Liver (tissue), 8 donors: ENCODE measurements at regions not wholly inside any gene's neighbourhood (a gene's known extent, or its start where the extent isn't known, plus 50 kb on each side); places are given as distances from the start of the nearest gene placed in this dataset.

Source experiments
- DNase-seq: peaks from one replicate; pipeline ENCODE4 v3.0.0-alpha.2; 2017; ENCODE audit warnings: low spot score
- H3K27ac ChIP-seq, 2 donors: one replicate each; pipeline ENCODE4 v1.7.0; 2013; ENCODE audit warnings: inconsistent platforms in 2 of 2, low read length in 2 of 2, control low read depth in 1 of 2, low read depth in 1 of 2, mild to moderate bottlenecking in 1 of 2
- H3K27me3 ChIP-seq, 4 donors: one replicate each; pipeline versions ENCODE4 v1.6.1 to v1.7.0; 2013; ENCODE audit warnings: low read length in 3 of 4, inconsistent platforms in 1 of 4, mild to moderate bottlenecking in 1 of 4, moderate library complexity in 1 of 4; ENCODE audit not compliant: control insufficient read depth in 4 of 4, insufficient read depth in 4 of 4
- H3K36me3 ChIP-seq, 4 donors: one replicate each; pipeline versions ENCODE4 v1.6.1 to v1.7.0; 2013; ENCODE audit warnings: low read length in 3 of 4, mild to moderate bottlenecking in 3 of 4, low read depth in 1 of 4, moderate library complexity in 1 of 4; ENCODE audit not compliant: control insufficient read depth in 4 of 4, insufficient read depth in 3 of 4
- H3K4me1 ChIP-seq, 4 donors: one replicate each; pipeline versions ENCODE4 v1.6.1 to v1.7.0; 2013; ENCODE audit warnings: low read length in 3 of 4, mild to moderate bottlenecking in 3 of 4, moderate library complexity in 1 of 4; ENCODE audit not compliant: control insufficient read depth in 4 of 4, insufficient read depth in 4 of 4
- H3K4me3 ChIP-seq, 3 donors: one replicate each; pipeline versions ENCODE4 v1.6.1 to v1.7.0; 2013; ENCODE audit warnings: low read length in 3 of 3, control low read depth in 1 of 3, low read depth in 1 of 3, mild to moderate bottlenecking in 1 of 3
- H3K9ac ChIP-seq, 2 donors: one replicate each; pipeline ENCODE4 v1.7.0; 2013; ENCODE audit warnings: low read length in 2 of 2, mild to moderate bottlenecking in 2 of 2, moderate library complexity in 2 of 2, control low read depth in 1 of 2, low read depth in 1 of 2
- H3K9me3 ChIP-seq, 4 donors: one replicate each; pipeline versions ENCODE4 v1.6.1 to v1.7.0; 2013; ENCODE audit warnings: low read length in 3 of 4; ENCODE audit not compliant: control insufficient read depth in 4 of 4
- ATF3 ChIP-seq: IDR thresholded peaks from 2 replicates; pipeline ENCODE4 v1.6.1; 2016; ENCODE audit warnings: antibody characterized with exemption
- CTCF ChIP-seq: fragments of 150-350 bp; IDR thresholded peaks from 2 replicates; pipeline ENCODE4 v1.5.1; 2017; ENCODE audit warnings: improper control_type of control experiment, low read depth, low read length; ENCODE audit not compliant: missing input control
- FOXA1 ChIP-seq: IDR thresholded peaks from 2 replicates; pipeline ENCODE4 v1.6.1; 2016; ENCODE audit warnings: antibody characterized with exemption
- FOXA2 ChIP-seq: IDR thresholded peaks from 2 replicates; pipeline ENCODE4 v1.6.1; 2016; ENCODE audit warnings: antibody characterized with exemption
- GABPA ChIP-seq, 2 donors: IDR thresholded peaks in 1 of 2; conservative IDR thresholded peaks in 1 of 2; 2 replicates each; pipeline ENCODE4 v1.6.1; 2016; ENCODE audit warnings: antibody characterized with exemption in 2 of 2, mild to moderate bottlenecking in 1 of 2, moderate library complexity in 1 of 2
- HNF4A ChIP-seq, 2 donors: conservative IDR thresholded peaks; 2 replicates each; pipeline ENCODE4 v1.6.1; 2016; ENCODE audit warnings: antibody characterized with exemption in 2 of 2, mild to moderate bottlenecking in 2 of 2
- HNF4G ChIP-seq: IDR thresholded peaks from 2 replicates; pipeline ENCODE4 v1.6.1; 2016; ENCODE audit warnings: antibody characterized with exemption
- MAX ChIP-seq: IDR thresholded peaks from 2 replicates; pipeline ENCODE4 v1.6.1; 2016; ENCODE audit warnings: antibody characterized with exemption
- RAD21 ChIP-seq, 2 donors: IDR thresholded peaks; 2 replicates each; pipeline ENCODE4 v1.6.1; 2016; ENCODE audit warnings: antibody characterized with exemption in 2 of 2, mild to moderate bottlenecking in 2 of 2
- REST ChIP-seq: IDR thresholded peaks from 2 replicates; pipeline ENCODE4 v1.6.1; 2016; ENCODE audit warnings: antibody characterized with exemption, mild to moderate bottlenecking
- RXRA ChIP-seq, 2 donors: IDR thresholded peaks; 2 replicates each; pipeline ENCODE4 v1.6.1; 2017 to 2018; ENCODE audit warnings: antibody characterized with exemption in 2 of 2, mild to moderate bottlenecking in 1 of 2
- SP1 ChIP-seq: IDR thresholded peaks from 2 replicates; pipeline ENCODE4 v1.6.1; 2018; ENCODE audit warnings: antibody characterized with exemption, mild to moderate bottlenecking
- ZBTB33 ChIP-seq: IDR thresholded peaks from 2 replicates; pipeline ENCODE4 v1.6.1; 2016; ENCODE audit warnings: antibody characterized with exemption
- WGBS: extraction: QIAGEN DNeasy Blood & Tissue Kit; methylation state at CpG from one replicate; pipeline ENCODE4 v1.1.7; 2013; 5-methylcytosine and 5-hydroxymethylcytosine counted together
- donor health status: healthy.
- donor health status: healthy.
- donor health status: healthy.
- donor health status: healthy.
- donor health status: healthy.

GRCh38 chr2:221350616-221351015 is 221.5 kb downstream of the EPHA4 start (continued):
- TF ChIP-seq ZBTB33 (no peak), RXRA (IDR thresholded peaks at IDR 0.05) (no peak), HNF4G (no peak), HNF4A (conservative IDR thresholded peaks at IDR 0.05) (no peak), ATF3 (no peak)

- Histone ChIP-seq H3K9ac (no peak overlapping the region), H3K27me3 (peaks cover 0 to 4% (median 2%) of the 10 kb centered on the region in 4 donors), H3K36me3 (no peaks in the 10 kb centered on the region), H3K4me1 (no peaks in the 10 kb centered on the region), H3K9me3 (no peaks in the 10 kb centered on the region), H3K27ac (no peak overlapping the region), H3K4me3 (no peak overlapping the region)
- 91% methylated on average over 4 of the region's 4 CpGs for WGBS
- DNase-seq, result no peak
- TF ChIP-seq HNF4A (conservative IDR thresholded peaks at IDR 0.05) (no peak), GABPA (IDR thresholded peaks at IDR 0.05 in 1 of 2, conservative IDR thresholded peaks at IDR 0.05 in 1 of 2) (no peak), CTCF (no peak), RAD21 (IDR thresholded peaks at IDR 0.05) (no peak), RXRA (IDR thresholded peaks at IDR 0.05) (no peak), REST (no peak), FOXA1 (no peak), ATF3 (no peak), MAX (no peak), FOXA2 (no peak), ZBTB33 (no peak), SP1 (no peak)
These were observed 218.9 kb downstream of the EPHA4 start for GRCh38 chr2:221353201-221353600.
